GM23338 (cell line): ENCODE measurements at regions not wholly inside any gene's neighbourhood (a gene's known extent, or its start where the extent isn't known, plus 50 kb on each side); places are given as distances from the start of the nearest gene placed in this dataset.

Experiments
- CTCF ChIP-seq, 2 experiments: fragments of 200-600 bp in 1 of 2; sonication (generic) in 1 of 2; conservative IDR thresholded peaks; 2 replicates each; pipeline versions ENCODE4 v1.5.1 to v1.6.1; 2016 to 2017; ENCODE audit warnings: antibody characterized with exemption in 2 of 2, low read depth in 2 of 2, mild to moderate bottlenecking in 2 of 2, moderate library complexity in 1 of 2
- EZH2 ChIP-seq: fragments of 200-600 bp; sonication (generic); IDR thresholded peaks from one replicate; pipeline ENCODE4 v1.8.0; 2017; ENCODE audit warnings: antibody characterized with exemption, mild to moderate bottlenecking, low read depth; ENCODE audit not compliant: unreplicated experiment
- JUNB ChIP-seq: IDR thresholded peaks from one replicate; pipeline ENCODE4 v1.6.1; 2016; ENCODE audit warnings: antibody characterized with exemption; ENCODE audit not compliant: unreplicated experiment
- POLR2AphosphoS5 ChIP-seq: IDR thresholded peaks from 2 replicates; pipeline ENCODE4 v1.6.1; 2016; ENCODE audit warnings: antibody characterized with exemption, low read depth
- STAT1 ChIP-seq: IDR thresholded peaks from one replicate; pipeline ENCODE4 v1.6.1; 2016; ENCODE audit warnings: antibody characterized with exemption; ENCODE audit not compliant: unreplicated experiment

- TF ChIP-seq POLR2AphosphoS5: no peak
- TF ChIP-seq CTCF (conservative IDR thresholded peaks at IDR 0.05; ENCODE audit: low read depth in 2 of 2): no peak
- TF ChIP-seq JUNB: no peak
- TF ChIP-seq EZH2: no peak
- no peak for TF ChIP-seq STAT1
Measured at GRCh38 chr15:58296276-58296675, 135.5 kb upstream of the LIPC start.
